CD4-positive, CD25-positive, alpha-beta regulatory T cell (primary cell): ENCODE measurements at regions not wholly inside any gene's neighbourhood (a gene's known extent, or its start where the extent isn't known, plus 50 kb on each side); places are given as distances from the start of the nearest gene placed in this dataset.

Experiments used
- ATAC-seq, 2 donors: fragments of 150-1000 bp; cut with Tn5 transposase; one replicate each; pipeline ENCODE4 v1.10.0; 2021; ENCODE audit warnings: low read depth in 2 of 2, moderate number of reproducible peaks in 2 of 2, moderate library complexity in 1 of 2
- DNase-seq, 3 donors: peaks; one replicate each; pipeline versions ENCODE4 v3.0.0 to v3.0.0-alpha.2; 2012 to 2022; ENCODE audit warnings: mixed read lengths in 1 of 3
- H3K27ac ChIP-seq: one replicate; pipeline ENCODE4 v1.7.0; 2013; ENCODE audit warnings: mild to moderate bottlenecking, low read length; ENCODE audit not compliant: insufficient read depth, poor library complexity, severe bottlenecking
- H3K27me3 ChIP-seq: one replicate; pipeline ENCODE4 v1.7.0; 2013; ENCODE audit warnings: low read length; ENCODE audit not compliant: control insufficient read depth, insufficient read depth
- H3K36me3 ChIP-seq: one replicate; pipeline ENCODE4 v1.7.0; 2013; ENCODE audit warnings: mild to moderate bottlenecking, low read length, moderate library complexity; ENCODE audit not compliant: control insufficient read depth, insufficient read depth
- H3K4me1 ChIP-seq: 2 replicates; pipeline ENCODE4 v1.7.0; 2013; ENCODE audit warnings: mild to moderate bottlenecking, low read length; ENCODE audit not compliant: insufficient read depth, control insufficient read depth, poor library complexity, severe bottlenecking
- H3K4me3 ChIP-seq: one replicate; pipeline ENCODE4 v1.7.0; 2013; ENCODE audit warnings: low read depth, mild to moderate bottlenecking, low read length, moderate library complexity
- H3K9me3 ChIP-seq, 2 experiments: 1 replicate in 1 of 2; 2 replicates in 1 of 2; pipeline ENCODE4 v1.7.0; 2013; ENCODE audit warnings: low read length in 2 of 2, mild to moderate bottlenecking in 1 of 2, moderate library complexity in 1 of 2; ENCODE audit not compliant: control insufficient read depth in 2 of 2
- H3K27ac Mint-ChIP-seq, 3 donors: one replicate each; pipeline ENCODE4 v1.8.0; 2020 to 2022; ENCODE audit warnings: mild to moderate bottlenecking in 3 of 3, mixed read lengths in 3 of 3, moderate library complexity in 2 of 3
- H3K27me3 Mint-ChIP-seq: one replicate; pipeline ENCODE4 v1.8.0; 2022; ENCODE audit warnings: mild to moderate bottlenecking, mixed read lengths
- H3K36me3 Mint-ChIP-seq: one replicate; pipeline ENCODE4 v1.8.0; 2020; ENCODE audit warnings: mixed read lengths
- H3K4me1 Mint-ChIP-seq, 4 donors: one replicate each; pipeline ENCODE4 v1.8.0; 2020 to 2022; ENCODE audit warnings: mixed read lengths in 4 of 4, mild to moderate bottlenecking in 1 of 4
- H3K4me3 Mint-ChIP-seq, 4 donors: one replicate each; pipeline ENCODE4 v1.8.0; 2020 to 2022; ENCODE audit warnings: mild to moderate bottlenecking in 4 of 4, mixed read lengths in 4 of 4, moderate library complexity in 3 of 4
- H3K9me3 Mint-ChIP-seq, 7 donors: one replicate each; pipeline ENCODE4 v1.8.0; 2020 to 2022; ENCODE audit warnings: mixed read lengths in 7 of 7, mild to moderate bottlenecking in 3 of 7, moderate library complexity in 2 of 7

DNA sequence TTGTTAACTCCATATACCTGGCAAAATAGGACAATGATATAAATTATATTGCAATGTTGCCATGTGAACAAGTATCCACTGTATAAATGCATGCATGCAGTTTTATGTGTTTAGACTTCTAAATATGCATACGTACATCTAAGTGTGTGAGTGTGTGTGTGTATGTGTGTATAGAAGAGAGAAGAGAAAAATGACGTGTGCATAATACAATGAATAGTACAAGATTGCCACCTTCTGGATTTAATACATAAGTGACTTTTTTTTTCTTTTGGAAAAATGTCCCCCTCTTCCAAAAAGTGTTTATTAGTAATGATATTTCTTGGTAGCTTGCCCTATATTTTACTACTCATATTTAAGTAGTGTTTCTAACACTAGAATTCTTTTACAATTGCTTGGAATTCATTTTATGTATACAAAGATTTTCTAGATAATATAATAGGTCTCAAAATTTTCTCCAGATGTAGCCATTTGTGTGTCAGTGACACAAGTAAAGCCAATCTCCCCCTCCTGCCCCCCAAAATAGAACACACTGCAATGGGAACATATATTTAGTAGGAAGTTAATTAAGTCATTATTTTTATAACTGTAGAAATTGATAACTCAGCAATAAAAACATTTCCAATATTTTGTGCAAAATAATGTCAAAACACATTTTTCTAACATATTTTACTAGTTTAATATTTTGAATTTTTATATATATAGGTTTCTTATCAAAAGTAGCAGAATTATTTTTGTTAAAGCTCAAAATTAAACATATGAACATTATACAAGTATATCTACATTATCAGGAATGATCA lies 783.3 kb upstream of the ATXN8OS start:
- no peaks in the 10 kb centered on the region for H3K36me3 Mint-ChIP-seq

DNA sequence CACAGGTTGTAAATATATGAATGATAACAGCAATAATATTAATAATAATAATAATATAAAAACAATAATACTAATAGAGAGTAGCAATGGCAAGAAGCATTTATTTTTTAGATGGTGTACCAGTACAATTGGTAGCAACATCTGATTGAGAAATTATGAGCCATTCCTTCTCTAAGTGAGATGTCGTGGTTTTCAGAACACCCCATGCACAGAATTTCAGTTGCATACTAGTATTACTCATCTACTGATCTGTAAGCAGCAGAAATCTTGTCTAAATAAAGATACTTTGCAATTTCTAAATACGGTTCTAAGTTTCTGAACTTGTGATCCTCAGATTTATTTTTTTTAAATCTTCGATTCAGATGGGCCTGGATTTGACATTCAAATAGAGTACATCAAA lies 788.0 kb upstream of the ATXN8OS start:
- Histone ChIP-seq H3K9me3 (no peaks in the 10 kb centered on the region), H3K27ac (no peak overlapping the region), H3K36me3 (no peaks in the 10 kb centered on the region), H3K4me3 (no peak overlapping the region), H3K27me3 (no peaks in the 10 kb centered on the region), H3K4me1 (no peaks in the 10 kb centered on the region)
- H3K4me1 Mint-ChIP-seq: no peaks in the 10 kb centered on the region
- no peaks in the 10 kb centered on the region for H3K36me3 Mint-ChIP-seq
- no peak overlapping the region for H3K27ac Mint-ChIP-seq
- ATAC-seq (no peak), DNase-seq (no peak)
- peaks cover 2 to 11% (median 4%) of the 10 kb centered on the region in 7 donors for H3K9me3 Mint-ChIP-seq
- H3K27me3 Mint-ChIP-seq: no peaks in the 10 kb centered on the region
- H3K4me3 Mint-ChIP-seq: no peak overlapping the region

More for the DNA sequence above, 783.3 kb upstream of the ATXN8OS start:
- H3K27me3 ChIP-seq: no peaks in the 10 kb centered on the region
- Mint-ChIP-seq H3K9me3 (peaks cover 0 to 13% (median 5%) of the 10 kb centered on the region in 7 donors), H3K27ac (no peak overlapping the region), H3K4me3 (no peak overlapping the region), H3K27me3 (no peaks in the 10 kb centered on the region), H3K4me1 (no peaks in the 10 kb centered on the region)
- no peak overlapping the region for H3K4me3 ChIP-seq
- H3K4me1 ChIP-seq: no peaks in the 10 kb centered on the region
- ATAC-seq: no peak
- H3K9me3 ChIP-seq: peaks cover 0 to 14% of the 10 kb centered on the region in 2 experiments
- no peak for DNase-seq
- no peaks in the 10 kb centered on the region for H3K36me3 ChIP-seq
- H3K27ac ChIP-seq: no peak overlapping the region

DNA sequence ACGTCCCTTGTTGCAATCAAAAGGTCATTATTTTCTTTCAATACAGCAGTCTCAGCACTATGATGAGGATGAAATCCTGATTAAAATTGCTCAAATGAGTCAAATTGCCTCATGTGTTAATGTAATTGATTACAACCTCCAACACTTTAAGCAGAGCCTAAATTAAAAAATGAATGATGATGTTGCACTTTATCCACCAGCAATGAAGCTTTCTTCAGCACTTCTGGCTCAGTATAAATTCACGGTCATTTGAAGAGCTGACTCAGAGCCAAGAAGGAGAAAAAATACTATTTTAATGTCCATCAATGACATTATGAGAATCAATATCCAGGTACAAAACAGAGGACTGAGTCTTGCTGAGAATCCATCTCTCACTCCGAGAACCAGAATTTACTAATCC lies 792.6 kb upstream of the ATXN8OS start:
- Mint-ChIP-seq H3K27me3 (no peaks in the 10 kb centered on the region), H3K9me3 (peaks cover 2 to 21% (median 13%) of the 10 kb centered on the region in 7 donors), H3K36me3 (no peaks in the 10 kb centered on the region), H3K27ac (no peak overlapping the region), H3K4me1 (no peaks in the 10 kb centered on the region), H3K4me3 (no peak overlapping the region)
- Histone ChIP-seq H3K36me3 (no peaks in the 10 kb centered on the region), H3K27ac (no peak overlapping the region), H3K4me3 (no peak overlapping the region), H3K27me3 (no peaks in the 10 kb centered on the region), H3K4me1 (no peaks in the 10 kb centered on the region), H3K9me3 (no peaks in the 10 kb centered on the region)
- no peak for DNase-seq
- ATAC-seq: no peak

DNA sequence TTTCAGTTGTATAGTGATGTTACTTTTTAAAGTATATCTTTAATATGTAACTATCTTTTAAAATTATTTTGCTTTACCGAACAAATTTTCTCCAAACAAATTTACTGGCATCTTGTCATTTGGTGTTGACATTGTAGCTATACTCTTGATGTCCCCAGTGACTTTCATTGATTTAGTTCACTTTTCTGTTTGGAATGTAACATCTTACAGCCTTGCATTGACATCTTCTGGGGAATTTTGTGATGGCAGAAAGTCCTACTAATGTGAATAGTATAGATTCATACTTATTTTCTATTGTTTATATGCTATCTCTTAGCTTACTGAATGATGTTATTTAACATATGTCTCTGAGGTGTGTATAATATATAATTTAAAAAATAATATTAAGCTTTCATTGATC lies 800.9 kb upstream of the ATXN8OS start:
- Mint-ChIP-seq H3K4me1 (no peaks in the 10 kb centered on the region), H3K27me3 (no peaks in the 10 kb centered on the region), H3K9me3 (peaks cover 1 to 10% (median 5%) of the 10 kb centered on the region in 7 donors), H3K4me3 (no peak overlapping the region), H3K27ac (no peak overlapping the region), H3K36me3 (no peaks in the 10 kb centered on the region)
- DNase-seq: no peak
- ATAC-seq: no peak
- Histone ChIP-seq H3K9me3 (no peaks in the 10 kb centered on the region), H3K27me3 (no peaks in the 10 kb centered on the region), H3K4me3 (no peak overlapping the region), H3K4me1 (no peaks in the 10 kb centered on the region), H3K27ac (no peak overlapping the region), H3K36me3 (no peaks in the 10 kb centered on the region)

DNA sequence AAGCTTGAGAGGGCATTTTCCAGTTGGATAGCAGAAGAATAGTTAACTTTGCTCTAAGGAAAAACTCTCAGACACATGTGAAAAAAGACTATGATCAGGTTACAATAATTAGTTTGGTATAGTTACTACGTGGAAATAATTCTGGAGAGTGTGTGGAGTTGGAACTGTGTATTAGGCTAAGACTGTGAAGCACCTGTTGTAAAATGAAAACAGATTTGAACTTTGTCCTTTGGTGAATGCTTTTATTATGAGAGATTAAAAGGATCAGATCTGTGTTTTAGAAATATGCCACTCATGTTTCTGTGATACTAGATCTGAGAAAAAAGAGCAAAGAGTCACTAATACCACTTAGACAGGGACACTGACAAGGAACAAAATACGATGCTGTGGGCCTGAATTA lies 807.5 kb upstream of the ATXN8OS start:
- Mint-ChIP-seq H3K27ac (no peak overlapping the region), H3K4me1 (no peaks in the 10 kb centered on the region)

DNA sequence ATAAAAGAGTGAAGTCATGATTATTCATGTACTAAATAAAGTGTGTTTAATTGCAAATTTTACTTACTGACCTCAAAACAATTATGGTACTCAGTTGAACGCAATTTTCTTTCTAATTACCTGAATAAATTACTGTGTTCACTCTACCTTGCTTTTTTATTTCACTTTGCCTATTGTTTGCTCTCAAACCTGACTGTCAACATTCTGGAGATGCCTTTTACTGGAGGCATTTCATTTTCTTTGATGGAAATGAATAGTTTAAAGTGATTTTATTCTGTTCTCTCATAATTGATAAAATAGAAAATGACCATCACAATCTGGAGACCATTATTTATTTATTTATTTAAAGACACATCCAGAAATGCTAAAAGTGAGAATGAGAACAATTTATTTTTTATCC lies 811.5 kb upstream of the ATXN8OS start:
- no peaks in the 10 kb centered on the region for H3K27me3 ChIP-seq
- no peak overlapping the region for H3K27ac ChIP-seq
- no peaks in the 10 kb centered on the region for H3K36me3 ChIP-seq
- Mint-ChIP-seq H3K9me3 (peaks cover 2 to 13% (median 9%) of the 10 kb centered on the region in 7 donors), H3K4me3 (no peak overlapping the region), H3K36me3 (no peaks in the 10 kb centered on the region), H3K4me1 (no peaks in the 10 kb centered on the region), H3K27ac (no peak overlapping the region), H3K27me3 (no peaks in the 10 kb centered on the region)
- no peaks in the 10 kb centered on the region for H3K4me1 ChIP-seq
- peaks cover 0 to 7% of the 10 kb centered on the region in 2 experiments for H3K9me3 ChIP-seq
- DNase-seq: no peak
- ATAC-seq: no peak
- H3K4me3 ChIP-seq: no peak overlapping the region

More for the DNA sequence above, 807.5 kb upstream of the ATXN8OS start:
- H3K4me3 Mint-ChIP-seq: no peak overlapping the region
- Histone ChIP-seq H3K9me3 (peaks cover 0 to 3% of the 10 kb centered on the region in 2 experiments), H3K27me3 (no peaks in the 10 kb centered on the region), H3K4me1 (no peaks in the 10 kb centered on the region), H3K27ac (no peak overlapping the region), H3K4me3 (no peak overlapping the region), H3K36me3 (no peaks in the 10 kb centered on the region)
- no peaks in the 10 kb centered on the region for H3K27me3 Mint-ChIP-seq
- peaks cover 2 to 16% (median 5%) of the 10 kb centered on the region in 7 donors for H3K9me3 Mint-ChIP-seq
- DNase-seq (no peak), ATAC-seq (no peak)
- no peaks in the 10 kb centered on the region for H3K36me3 Mint-ChIP-seq

DNA sequence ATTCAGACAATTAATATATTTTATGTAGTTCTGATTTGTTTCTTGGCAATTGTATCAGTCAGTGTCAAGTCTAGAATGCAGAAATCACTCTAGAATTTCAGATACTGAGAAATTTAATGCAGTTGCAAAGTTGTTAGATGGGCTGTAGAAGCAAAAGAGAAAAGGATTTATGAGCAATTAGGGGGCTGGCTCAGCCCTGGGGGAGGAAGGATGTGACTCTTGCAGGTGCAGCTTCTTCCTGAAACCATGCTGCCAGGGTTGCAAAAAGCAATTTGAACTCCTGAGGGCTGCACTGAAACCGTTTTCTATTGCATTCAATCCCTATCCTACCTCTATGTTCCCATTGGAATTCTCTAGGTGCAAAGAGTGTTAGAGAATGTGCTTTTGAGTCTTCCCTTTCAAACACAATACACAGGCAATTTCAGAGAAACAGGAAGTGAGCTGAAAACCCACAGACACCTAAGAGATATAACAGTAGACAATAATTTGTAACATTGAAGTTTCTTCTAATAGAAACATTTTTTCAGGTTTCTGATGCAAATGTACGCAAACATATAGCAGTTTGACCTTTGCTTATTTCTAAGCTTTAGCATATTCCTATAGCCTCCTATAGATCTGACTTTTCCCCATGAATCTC lies 814.7 kb upstream of the ATXN8OS start:
- Histone ChIP-seq H3K27ac (no peak overlapping the region), H3K4me1 (no peaks in the 10 kb centered on the region), H3K36me3 (no peaks in the 10 kb centered on the region), H3K9me3 (peaks cover 0 to 4% of the 10 kb centered on the region in 2 experiments), H3K4me3 (no peak overlapping the region), H3K27me3 (no peaks in the 10 kb centered on the region)
- DNase-seq: no peak
- Mint-ChIP-seq H3K27me3 (no peaks in the 10 kb centered on the region), H3K4me1 (no peaks in the 10 kb centered on the region), H3K27ac (no peak overlapping the region), H3K4me3 (no peak overlapping the region), H3K36me3 (no peaks in the 10 kb centered on the region), H3K9me3 (peaks cover 0 to 14% (median 8%) of the 10 kb centered on the region in 7 donors)
- no peak for ATAC-seq
